IMR-90 (cell line): ENCODE measurements at regions not wholly inside any gene's neighbourhood (a gene's known extent, or its start where the extent isn't known, plus 50 kb on each side); places are given as distances from the start of the nearest gene placed in this dataset.

Experiments used
- FOS ChIP-seq: fragments of 150-350 bp; IDR thresholded peaks from 2 replicates; pipeline ENCODE4 v1.6.1; 2016; ENCODE audit warnings: low read depth, low read length
- MXI1 ChIP-seq: IDR thresholded peaks from 2 replicates; pipeline ENCODE4 v1.6.1; 2012; ENCODE audit warnings: low read depth, mild to moderate bottlenecking, low read length, moderate library complexity, borderline replicate concordance
- POLR2A ChIP-seq: IDR thresholded peaks from 2 replicates; pipeline ENCODE4 v1.6.1; 2012; ENCODE audit warnings: mild to moderate bottlenecking, low read depth, low read length
- TF ChIP-seq, protein P1 (sequence below): conservative IDR thresholded peaks from 2 replicates; pipeline ENCODE4 v1.5.1; 2012; ENCODE audit warnings: mild to moderate bottlenecking, low read depth, low read length, improper control_type of control experiment
- TF ChIP-seq, protein P2 (sequence below): fragments of 150-350 bp; IDR thresholded peaks from 2 replicates; pipeline ENCODE4 v1.6.1; 2017; ENCODE audit warnings: mild to moderate bottlenecking, antibody characterized with exemption, low read length, low read depth

- TF ChIP-seq MXI1 (no peak), FOS (no peak), POLR2A (no peak)
- TF ChIP-seq, protein P1, sequence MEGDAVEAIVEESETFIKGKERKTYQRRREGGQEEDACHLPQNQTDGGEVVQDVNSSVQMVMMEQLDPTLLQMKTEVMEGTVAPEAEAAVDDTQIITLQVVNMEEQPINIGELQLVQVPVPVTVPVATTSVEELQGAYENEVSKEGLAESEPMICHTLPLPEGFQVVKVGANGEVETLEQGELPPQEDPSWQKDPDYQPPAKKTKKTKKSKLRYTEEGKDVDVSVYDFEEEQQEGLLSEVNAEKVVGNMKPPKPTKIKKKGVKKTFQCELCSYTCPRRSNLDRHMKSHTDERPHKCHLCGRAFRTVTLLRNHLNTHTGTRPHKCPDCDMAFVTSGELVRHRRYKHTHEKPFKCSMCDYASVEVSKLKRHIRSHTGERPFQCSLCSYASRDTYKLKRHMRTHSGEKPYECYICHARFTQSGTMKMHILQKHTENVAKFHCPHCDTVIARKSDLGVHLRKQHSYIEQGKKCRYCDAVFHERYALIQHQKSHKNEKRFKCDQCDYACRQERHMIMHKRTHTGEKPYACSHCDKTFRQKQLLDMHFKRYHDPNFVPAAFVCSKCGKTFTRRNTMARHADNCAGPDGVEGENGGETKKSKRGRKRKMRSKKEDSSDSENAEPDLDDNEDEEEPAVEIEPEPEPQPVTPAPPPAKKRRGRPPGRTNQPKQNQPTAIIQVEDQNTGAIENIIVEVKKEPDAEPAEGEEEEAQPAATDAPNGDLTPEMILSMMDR = no peak
- TF ChIP-seq, protein P2, sequence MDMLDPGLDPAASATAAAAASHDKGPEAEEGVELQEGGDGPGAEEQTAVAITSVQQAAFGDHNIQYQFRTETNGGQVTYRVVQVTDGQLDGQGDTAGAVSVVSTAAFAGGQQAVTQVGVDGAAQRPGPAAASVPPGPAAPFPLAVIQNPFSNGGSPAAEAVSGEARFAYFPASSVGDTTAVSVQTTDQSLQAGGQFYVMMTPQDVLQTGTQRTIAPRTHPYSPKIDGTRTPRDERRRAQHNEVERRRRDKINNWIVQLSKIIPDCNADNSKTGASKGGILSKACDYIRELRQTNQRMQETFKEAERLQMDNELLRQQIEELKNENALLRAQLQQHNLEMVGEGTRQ = no peak
Observed at GRCh38 chr6:14305624-14306023, 188.1 kb downstream of the CD83 start.
